Activated T-cell treated with anti-CD3 and anti-CD28 coated beads, Interleukin-2, amount 50 U/mL, for 24 hours (primary cell): ENCODE measurements at regions not wholly inside any gene's neighbourhood (a gene's known extent, or its start where the extent isn't known, plus 50 kb on each side); places are given as distances from the start of the nearest gene placed in this dataset.
"Not testable (repeated sequence)": the region's sequence is repeated elsewhere in the genome, so short reads cannot be mapped to it uniquely, and the experiment has no call there.

Experiments used
- DNase-seq: peaks from one replicate; pipeline ENCODE4 v3.0.0-alpha.2; 2020
- H3K27ac Mint-ChIP-seq: 2 replicates; pipeline ENCODE4 v1.8.0; 2020; ENCODE audit warnings: mild to moderate bottlenecking, mixed read lengths
- H3K27me3 Mint-ChIP-seq: 2 replicates; pipeline ENCODE4 v1.8.0; 2020; ENCODE audit warnings: mixed read lengths
- H3K36me3 Mint-ChIP-seq: 2 replicates; pipeline ENCODE4 v1.8.0; 2020; ENCODE audit warnings: low read depth, mixed read lengths
- H3K4me1 Mint-ChIP-seq: 2 replicates; pipeline ENCODE4 v1.8.0; 2020; ENCODE audit warnings: low read depth, mixed read lengths
- H3K4me3 Mint-ChIP-seq: 2 replicates; pipeline ENCODE4 v1.8.0; 2020; ENCODE audit warnings: mild to moderate bottlenecking, moderate library complexity, mixed read lengths
- H3K9me3 Mint-ChIP-seq: 2 replicates; pipeline ENCODE4 v1.8.0; 2020; ENCODE audit warnings: mixed read lengths

- not testable (repeated sequence) for H3K36me3 Mint-ChIP-seq, H3K27ac Mint-ChIP-seq, H3K4me3 Mint-ChIP-seq, H3K9me3 Mint-ChIP-seq, H3K27me3 Mint-ChIP-seq, DNase-seq, H3K4me1 Mint-ChIP-seq
Observed at GRCh38 chr12:5341086-5341485, 90.8 kb upstream of the NTF3 start.

DNA sequence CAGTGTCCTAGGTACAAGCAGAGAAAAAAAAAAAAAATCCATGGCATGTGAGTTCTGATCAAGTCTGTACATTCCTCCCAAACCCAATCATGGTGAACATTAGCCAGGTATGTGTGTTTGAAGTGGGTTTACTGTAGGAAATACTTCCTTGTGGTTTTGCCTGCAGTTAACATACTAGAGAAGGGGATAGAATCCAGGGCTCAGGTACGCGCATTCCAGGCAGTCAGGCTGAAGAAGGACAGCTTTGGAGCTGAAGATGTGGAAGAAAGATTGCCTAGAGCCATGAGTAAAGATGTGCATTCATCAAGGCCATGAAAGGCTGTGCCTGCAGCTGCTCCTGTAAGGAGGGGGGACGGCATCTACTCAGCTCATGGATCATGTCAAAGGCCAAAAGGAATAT lies 88.2 kb upstream of the NTF3 start:
- no peak overlapping the region for H3K4me3 Mint-ChIP-seq
- H3K4me1 Mint-ChIP-seq, result no peaks in the 10 kb centered on the region
- no peaks in the 10 kb centered on the region for H3K9me3 Mint-ChIP-seq
- H3K36me3 Mint-ChIP-seq, result no peaks in the 10 kb centered on the region
- DNase-seq, result no peak
- H3K27me3 Mint-ChIP-seq, result peaks cover 16% of the 10 kb centered on the region
- no peak overlapping the region for H3K27ac Mint-ChIP-seq

- no peaks in the 10 kb centered on the region for H3K4me1 Mint-ChIP-seq
- H3K9me3 Mint-ChIP-seq, result no peaks in the 10 kb centered on the region
- H3K27ac Mint-ChIP-seq, result no peak overlapping the region
- no peaks in the 10 kb centered on the region for H3K36me3 Mint-ChIP-seq
- DNase-seq, result no peak
- H3K27me3 Mint-ChIP-seq, result peaks cover 16% of the 10 kb centered on the region
- H3K4me3 Mint-ChIP-seq, result no peak overlapping the region
Observed at GRCh38 chr12:5344131-5344530, 87.8 kb upstream of the NTF3 start.

DNA sequence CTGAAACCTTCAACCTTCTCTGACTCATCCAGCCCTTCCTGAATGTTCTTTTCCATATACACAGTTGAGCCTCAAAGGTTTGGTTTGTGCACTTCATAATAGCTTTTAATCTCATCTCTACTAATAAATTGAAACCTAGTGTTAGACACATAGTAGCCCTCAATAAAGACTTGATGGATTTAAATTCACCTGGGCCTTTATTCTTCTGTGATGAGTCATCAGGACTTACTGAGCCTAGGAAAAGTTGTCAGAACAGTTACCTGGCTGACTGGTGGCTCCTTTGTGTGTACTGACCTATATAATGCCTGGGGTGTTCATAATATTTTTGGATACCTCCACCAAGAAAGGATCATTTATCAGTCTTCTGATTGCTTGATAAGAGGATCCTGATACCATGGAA lies 86.4 kb upstream of the NTF3 start:
- Mint-ChIP-seq H3K4me3 (no peak overlapping the region), H3K27ac (no peak overlapping the region), H3K9me3 (no peaks in the 10 kb centered on the region), H3K36me3 (no peaks in the 10 kb centered on the region), H3K27me3 (peaks cover 16% of the 10 kb centered on the region), H3K4me1 (no peaks in the 10 kb centered on the region)
- DNase-seq, result no peak

DNA sequence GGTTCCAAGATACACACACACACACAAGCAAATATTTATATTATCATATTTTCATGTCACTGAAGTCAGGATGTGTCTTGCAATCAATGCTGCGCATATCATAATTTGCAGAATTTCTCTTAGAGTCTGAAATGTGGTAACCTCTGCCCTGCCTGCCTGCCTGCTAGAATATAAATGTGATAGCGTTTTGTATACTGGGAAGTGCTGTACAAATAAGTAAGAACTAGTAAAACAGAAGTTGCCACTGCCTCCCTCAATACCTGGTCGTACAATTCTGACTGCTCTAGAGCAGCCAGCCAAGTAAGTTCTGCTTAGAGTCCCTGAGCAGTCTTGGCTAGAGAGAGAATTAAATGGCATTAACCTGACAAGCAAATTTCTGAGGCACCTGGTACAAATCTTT lies 83.9 kb upstream of the NTF3 start:
- H3K36me3 Mint-ChIP-seq, result no peaks in the 10 kb centered on the region
- peaks cover 5% of the 10 kb centered on the region for H3K9me3 Mint-ChIP-seq
- H3K27ac Mint-ChIP-seq, result no peak overlapping the region
- H3K27me3 Mint-ChIP-seq, result peaks cover 16% of the 10 kb centered on the region
- no peaks in the 10 kb centered on the region for H3K4me1 Mint-ChIP-seq
- no peak for DNase-seq
- no peak overlapping the region for H3K4me3 Mint-ChIP-seq

GRCh38 chr12:5348491-5348890 lies 83.4 kb upstream of the NTF3 start:
- Mint-ChIP-seq H3K36me3 (no peaks in the 10 kb centered on the region), H3K27me3 (peaks cover 16% of the 10 kb centered on the region), H3K27ac (no peak overlapping the region), H3K4me1 (no peaks in the 10 kb centered on the region), H3K4me3 (no peak overlapping the region), H3K9me3 (peaks cover 8% of the 10 kb centered on the region)
- DNase-seq, result no peak

DNA sequence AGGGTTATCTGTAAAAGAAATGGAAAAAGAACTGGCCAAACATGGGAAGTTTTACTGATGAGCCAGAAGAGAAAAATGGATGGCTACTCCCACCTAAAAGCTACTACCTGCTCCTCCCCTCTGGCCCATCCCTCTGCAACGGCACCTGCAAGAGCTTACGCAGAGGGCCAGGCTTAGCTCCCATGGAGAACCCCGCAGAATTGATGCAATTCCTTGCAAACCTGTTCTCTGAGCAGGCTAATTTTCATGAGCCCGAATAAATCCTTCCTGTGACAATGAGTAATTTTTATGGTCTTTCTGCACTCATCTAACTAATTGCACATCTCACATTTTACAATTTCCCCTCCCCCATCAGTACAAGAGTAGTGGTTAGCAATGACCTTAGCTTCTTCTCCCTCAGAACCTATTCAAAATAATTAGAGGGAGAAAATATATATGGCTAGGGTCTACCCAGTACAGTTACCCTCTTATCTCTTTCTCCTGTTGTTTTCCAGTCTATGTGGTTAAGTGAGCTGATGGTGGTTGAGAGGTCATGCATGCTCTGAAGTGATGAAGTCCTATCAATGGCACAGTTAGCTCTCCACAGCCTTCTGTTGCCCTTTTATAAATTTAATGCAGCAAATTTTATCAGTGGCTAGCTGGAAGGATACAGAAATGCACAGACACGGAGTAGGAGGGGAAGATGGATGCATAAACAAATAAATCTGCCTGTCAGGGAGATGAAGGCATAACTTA lies 67.7 kb upstream of the NTF3 start:
- H3K27ac Mint-ChIP-seq, result no peak overlapping the region
- H3K9me3 Mint-ChIP-seq, result no peaks in the 10 kb centered on the region

GRCh38 chr12:5369298-5369697 lies 62.6 kb upstream of the NTF3 start:
- H3K36me3 Mint-ChIP-seq, result no peaks in the 10 kb centered on the region
- H3K27me3 Mint-ChIP-seq, result no peaks in the 10 kb centered on the region
- H3K4me1 Mint-ChIP-seq, result no peaks in the 10 kb centered on the region
- DNase-seq, result no peak
- H3K9me3 Mint-ChIP-seq, result no peaks in the 10 kb centered on the region
- no peak overlapping the region for H3K4me3 Mint-ChIP-seq
- no peak overlapping the region for H3K27ac Mint-ChIP-seq

More for the DNA sequence above, 67.7 kb upstream of the NTF3 start:
- no peaks in the 10 kb centered on the region for H3K4me1 Mint-ChIP-seq
- no peaks in the 10 kb centered on the region for H3K27me3 Mint-ChIP-seq
- H3K4me3 Mint-ChIP-seq, result no peak overlapping the region
- no peak for DNase-seq
- H3K36me3 Mint-ChIP-seq, result no peaks in the 10 kb centered on the region

DNA sequence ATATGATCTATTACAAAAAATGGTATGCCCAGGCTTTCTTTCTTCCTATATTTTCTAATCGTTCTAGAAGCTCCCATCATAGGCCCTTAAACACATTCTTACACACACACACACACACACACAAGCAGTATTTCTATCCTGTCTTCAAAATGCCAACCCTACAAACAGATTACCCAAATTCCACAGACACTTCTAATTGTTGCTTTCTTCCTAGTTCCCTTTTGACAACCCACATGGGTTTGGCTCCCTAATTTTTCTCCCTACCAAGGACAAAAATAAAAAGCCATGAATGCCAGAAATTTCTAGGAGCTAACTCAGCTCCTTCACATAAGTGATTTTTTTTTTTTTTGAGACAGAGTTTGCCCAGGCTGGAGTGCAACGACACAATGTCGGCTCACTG lies 60.3 kb upstream of the NTF3 start:
- DNase-seq, result no peak
- Mint-ChIP-seq H3K36me3 (no peaks in the 10 kb centered on the region), H3K27me3 (no peaks in the 10 kb centered on the region), H3K9me3 (no peaks in the 10 kb centered on the region), H3K4me1 (no peaks in the 10 kb centered on the region), H3K4me3 (no peak overlapping the region), H3K27ac (no peak overlapping the region)

DNA sequence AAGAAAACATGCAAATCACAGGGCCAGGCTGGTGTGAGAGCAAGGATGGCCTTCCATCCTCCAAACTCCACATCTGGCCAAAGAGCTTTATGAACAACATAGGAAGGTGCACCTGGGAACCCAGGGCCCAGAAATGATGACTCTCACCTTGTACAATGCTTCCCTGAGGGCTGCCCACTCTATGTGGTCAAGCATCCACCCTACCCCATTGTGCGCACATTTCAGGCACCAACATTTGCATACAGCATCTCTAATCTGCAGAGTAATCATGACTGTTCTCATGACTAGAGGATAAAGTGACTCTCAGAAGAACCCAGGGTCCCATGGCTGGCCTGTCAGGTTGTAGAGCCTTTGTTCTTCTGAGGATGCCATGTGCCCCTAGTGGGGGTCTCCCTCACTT lies 57.2 kb upstream of the NTF3 start:
- H3K4me1 Mint-ChIP-seq, result no peaks in the 10 kb centered on the region
- no peak overlapping the region for H3K4me3 Mint-ChIP-seq
- DNase-seq, result no peak
- H3K27ac Mint-ChIP-seq, result no peak overlapping the region
- H3K27me3 Mint-ChIP-seq, result no peaks in the 10 kb centered on the region
- H3K36me3 Mint-ChIP-seq, result no peaks in the 10 kb centered on the region
- H3K9me3 Mint-ChIP-seq, result no peaks in the 10 kb centered on the region

- Mint-ChIP-seq H3K27ac (no peak overlapping the region), H3K27me3 (no peaks in the 10 kb centered on the region), H3K4me1 (no peaks in the 10 kb centered on the region), H3K4me3 (no peak overlapping the region), H3K9me3 (no peaks in the 10 kb centered on the region), H3K36me3 (no peaks in the 10 kb centered on the region)
- no peak for DNase-seq
Observed at GRCh38 chr12:5375547-5376295, 56.2 kb upstream of the NTF3 start.

GRCh38 chr12:5376591-5377207 lies 55.2 kb upstream of the NTF3 start:
- Mint-ChIP-seq H3K36me3 (no peaks in the 10 kb centered on the region), H3K4me3 (no peak overlapping the region), H3K4me1 (no peaks in the 10 kb centered on the region), H3K27me3 (no peaks in the 10 kb centered on the region), H3K27ac (no peak overlapping the region), H3K9me3 (no peaks in the 10 kb centered on the region)
- no peak for DNase-seq

DNA sequence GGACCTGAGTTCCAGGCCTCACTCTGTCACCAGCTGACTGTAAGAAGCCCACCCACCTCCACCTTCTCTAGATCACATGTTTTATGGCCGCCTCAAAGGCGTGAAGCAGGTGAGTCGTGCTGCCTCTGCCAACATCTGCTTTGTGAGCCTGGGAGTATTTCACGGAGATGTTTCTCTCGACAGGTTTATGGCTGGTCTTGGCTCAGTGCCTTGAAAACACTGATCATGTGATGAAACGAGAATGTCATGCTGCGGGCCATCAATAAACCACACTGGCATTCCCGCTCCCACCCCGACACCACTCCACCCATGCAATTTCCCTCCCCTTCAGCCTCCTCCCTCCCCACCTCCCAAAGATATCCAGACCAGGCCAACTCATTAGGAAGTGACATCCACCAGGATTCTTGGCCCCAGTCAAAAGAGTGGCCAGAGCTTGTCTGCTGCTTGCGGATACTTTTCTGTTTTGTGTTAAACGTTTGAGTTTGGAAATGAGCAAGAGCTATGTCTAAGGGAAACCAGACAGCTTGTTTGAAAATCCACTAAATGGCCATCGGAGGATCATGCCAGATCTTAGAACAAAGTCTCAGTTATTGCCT lies 53.8 kb upstream of the NTF3 start:
- H3K4me1 Mint-ChIP-seq, result no peaks in the 10 kb centered on the region
- no peaks in the 10 kb centered on the region for H3K9me3 Mint-ChIP-seq
- H3K4me3 Mint-ChIP-seq, result no peak overlapping the region
- H3K27ac Mint-ChIP-seq, result no peak overlapping the region
- DNase-seq, result no peak
- no peaks in the 10 kb centered on the region for H3K36me3 Mint-ChIP-seq
- H3K27me3 Mint-ChIP-seq, result no peaks in the 10 kb centered on the region

- no peaks in the 10 kb centered on the region for H3K36me3 Mint-ChIP-seq
- DNase-seq, result no peak
- no peaks in the 10 kb centered on the region for H3K4me1 Mint-ChIP-seq
- no peaks in the 10 kb centered on the region for H3K9me3 Mint-ChIP-seq
- no peaks in the 10 kb centered on the region for H3K27me3 Mint-ChIP-seq
- H3K27ac Mint-ChIP-seq, result no peak overlapping the region
- no peak overlapping the region for H3K4me3 Mint-ChIP-seq
Observed at GRCh38 chr12:5379749-5380496, 52.0 kb upstream of the NTF3 start.
